SU-DHL-6 (cell line): ENCODE measurements at regions not wholly inside any gene's neighbourhood (a gene's known extent, or its start where the extent isn't known, plus 50 kb on each side); places are given as distances from the start of the nearest gene placed in this dataset.

Experiments used
- CTCF ChIP-seq: fragments of 200-600 bp; sonication (generic); IDR thresholded peaks from one replicate; pipeline ENCODE4 v1.5.1; 2017; ENCODE audit warnings: antibody characterized with exemption, mild to moderate bottlenecking, low read length, moderate library complexity; ENCODE audit not compliant: insufficient read depth, poor library complexity, severe bottlenecking
- EZH2phosphoT487 ChIP-seq: fragments of 200-600 bp; sonication (generic), shearing (Covaris generic); conservative IDR thresholded peaks from 2 replicates; pipeline ENCODE4 v1.6.1; 2018; ENCODE audit warnings: mild to moderate bottlenecking, antibody characterized with exemption, low read length, moderate library complexity, mixed read lengths

- TF ChIP-seq CTCF (no peak), EZH2phosphoT487 (no peak)
Measured at GRCh38 chr6:121571455-121571854, 136.0 kb downstream of the GJA1 start.
